GM12891 (cell line): ENCODE measurements at regions not wholly inside any gene's neighbourhood (a gene's known extent, or its start where the extent isn't known, plus 50 kb on each side); places are given as distances from the start of the nearest gene placed in this dataset.

Source experiments
- POLR2A ChIP-seq: IDR thresholded peaks from 2 replicates; pipeline ENCODE4 v1.6.1; 2011; ENCODE audit warnings: low read depth, low read length, control low read depth
- POLR2AphosphoS5 ChIP-seq: IDR thresholded peaks from 2 replicates; pipeline ENCODE4 v1.6.1; 2011; ENCODE audit warnings: low read depth, low read length, control low read depth
- TAF1 ChIP-seq: IDR thresholded peaks from 2 replicates; pipeline ENCODE4 v1.6.1; 2011; ENCODE audit warnings: low read depth, low read length, control low read depth

- TF ChIP-seq TAF1 (no peak), POLR2AphosphoS5 (no peak), POLR2A (no peak)
These were observed 221.3 kb upstream of the ZMIZ1 start for GRCh38 chr10:78847485-78847884.
